GM12878 (cell line): ENCODE measurements at regions not wholly inside any gene's neighbourhood (a gene's known extent, or its start where the extent isn't known, plus 50 kb on each side); places are given as distances from the start of the nearest gene placed in this dataset.

Experiments
- ATAC-seq: fragments of 200-7000 bp; cut with Tn5 transposase; 3 replicates; pipeline ENCODE4 v1.9.1; 2020; ENCODE audit warnings: mild to moderate bottlenecking, moderate library complexity
- BruUV-seq: library from RNA; stranded (reverse); fragments of 400-500 nt; replicated peaks from 2 replicates; lab custom pipeline; 2021; lab: Mats Ljungman, UMichigan
- CTCF ChIA-PET: fragments of 300-600 bp; sonication (Branson Sonifier 250); formaldehyde crosslinking; extraction: SDS; loops from one replicate; lab custom pipeline; 2021; ENCODE audit warnings: inconsistent platforms; lab: Yijun Ruan, JAX
- POLR2A ChIA-PET: fragments of 350-600 bp; formaldehyde crosslinking; extraction: SDS; loops from one replicate; lab custom pipeline; 2021; ENCODE audit warnings: inconsistent platforms; lab: Charles Lee
- RAD21 ChIA-PET: fragments of 300-600 bp; sonication (Branson Sonifier 250); formaldehyde crosslinking; loops from one replicate; lab custom pipeline; 2023; ENCODE audit warnings: antibody characterized with exemption; ENCODE audit not compliant: unreplicated experiment; lab: Charles Lee
- SMC1A ChIA-PET: fragments of 300-600 bp; sonication (Branson Sonifier 250); formaldehyde crosslinking; loops from one replicate; lab custom pipeline; 2023; ENCODE audit not compliant: unreplicated experiment, uncharacterized antibody; lab: Charles Lee
- DNase-seq: peaks from one replicate; pipeline ENCODE4 v3.0.0-alpha.2; 2011; ENCODE audit warnings: low read depth, low spot score
- FAIRE-seq: peaks from 3 replicates; lab custom pipeline; 2011; peaks lifted over from hg19 to GRCh38; lab: Jason Lieb, UNC
- H2AFZ ChIP-seq: 2 replicates; pipeline ENCODE4 v1.6.0; 2011; ENCODE audit warnings: low read depth, low read length, control low read depth; ENCODE audit not compliant: control insufficient read depth
- H3K27ac ChIP-seq: 2 replicates; pipeline ENCODE4 v1.5.1; 2011; ENCODE audit warnings: control low read depth; ENCODE audit not compliant: control insufficient read depth, insufficient read depth
- H3K27me3 ChIP-seq, 2 experiments: replicated peaks in 1 of 2; 2 replicates each; pipeline versions ENCODE4 v1.6.0 to v1.6.1; 2011; ENCODE audit warnings: low read length in 1 of 2; ENCODE audit not compliant: control insufficient read depth in 2 of 2, insufficient read depth in 2 of 2
- H3K36me3 ChIP-seq, 2 experiments: 2 replicates each; pipeline ENCODE4 v1.5.1; 2011; ENCODE audit warnings: low read length in 1 of 2; ENCODE audit not compliant: control insufficient read depth in 2 of 2, insufficient read depth in 2 of 2
- H3K4me1 ChIP-seq: 2 replicates; pipeline ENCODE4 v1.6.1; 2011; ENCODE audit warnings: mild to moderate bottlenecking, low read length, moderate library complexity, mixed read lengths; ENCODE audit not compliant: control insufficient read depth, insufficient read depth
- H3K4me2 ChIP-seq: 2 replicates; pipeline ENCODE4 v1.6.0; 2011; ENCODE audit warnings: control low read depth; ENCODE audit not compliant: control insufficient read depth, insufficient read depth
- H3K4me3 ChIP-seq: fragments of 200-600 bp; sonication (generic); 2 replicates; pipeline ENCODE4 v1.5.1; 2016
- H3K79me2 ChIP-seq: 2 replicates; pipeline ENCODE4 v1.6.0; 2011; ENCODE audit warnings: low read length; ENCODE audit not compliant: control insufficient read depth, insufficient read depth
- H3K9ac ChIP-seq: 2 replicates; pipeline ENCODE4 v1.8.0; 2011; ENCODE audit warnings: low read length, control low read depth, mixed read lengths; ENCODE audit not compliant: control insufficient read depth, insufficient read depth
- H3K9me3 ChIP-seq: replicated peaks from 3 replicates; pipeline ENCODE4 v1.5.1; 2011; ENCODE audit warnings: mild to moderate bottlenecking, low read length; ENCODE audit not compliant: control insufficient read depth, insufficient read depth
- H4K20me1 ChIP-seq: 2 replicates; pipeline ENCODE4 v1.6.0; 2011; ENCODE audit not compliant: control insufficient read depth, insufficient read depth
- ATF2 ChIP-seq: IDR thresholded peaks from 2 replicates; pipeline ENCODE4 v1.6.1; 2012; ENCODE audit warnings: low read length, inconsistent platforms
- BRCA1 ChIP-seq: IDR thresholded peaks from 2 replicates; pipeline ENCODE4 v1.6.1; 2011; ENCODE audit warnings: low read depth, low read length, improper control_type of control experiment
- CBX3 ChIP-seq: fragments of 200-600 bp; sonication (generic); IDR thresholded peaks from 2 replicates; pipeline ENCODE4 v1.6.1; 2016; ENCODE audit warnings: low read depth, borderline replicate concordance
- EP300 ChIP-seq, 2 experiments: fragments of 150-350 bp in 1 of 2; IDR thresholded peaks; 2 replicates each; pipeline ENCODE4 v1.6.1; 2011 to 2012; ENCODE audit warnings: low read depth in 2 of 2, low read length in 2 of 2, borderline replicate concordance in 1 of 2, improper control_type of control experiment in 1 of 2, inconsistent platforms in 1 of 2; ENCODE audit not compliant: control insufficient read depth in 1 of 2
- ETV6 ChIP-seq, 2 experiments: fragments of 450-650 bp in 1 of 2; IDR thresholded peaks in 1 of 2; conservative IDR thresholded peaks in 1 of 2; 2 replicates each; pipeline ENCODE4 v1.6.1; 2014; ENCODE audit warnings: antibody characterized with exemption in 1 of 2, borderline replicate concordance in 1 of 2, low read depth in 1 of 2, mild to moderate bottlenecking in 1 of 2, moderate library complexity in 1 of 2
- FOXK2 ChIP-seq: fragments of 450-650 bp; IDR thresholded peaks from 2 replicates; pipeline ENCODE4 v1.6.1; 2017; ENCODE audit warnings: mild to moderate bottlenecking, moderate library complexity
- GABPA ChIP-seq: IDR thresholded peaks from 2 replicates; pipeline ENCODE4 v1.6.1; 2014; ENCODE audit warnings: antibody characterized with exemption, low read depth, mild to moderate bottlenecking, inconsistent platforms
- IRF3 ChIP-seq: fragments of 450-650 bp; IDR thresholded peaks from 2 replicates; pipeline ENCODE4 v1.6.1; 2014; ENCODE audit warnings: mild to moderate bottlenecking
- MLLT1 ChIP-seq: fragments of 450-650 bp; IDR thresholded peaks from 2 replicates; pipeline ENCODE4 v1.6.1; 2016; ENCODE audit warnings: mild to moderate bottlenecking
- POLR2AphosphoS5 ChIP-seq: IDR thresholded peaks from 2 replicates; pipeline ENCODE4 v1.6.1; 2011; ENCODE audit warnings: mild to moderate bottlenecking, low read length, inconsistent platforms
- RUNX3 ChIP-seq: IDR thresholded peaks from 2 replicates; pipeline ENCODE4 v1.6.1; 2012; ENCODE audit warnings: low read length, inconsistent platforms
- SIN3A ChIP-seq: IDR thresholded peaks from 2 replicates; pipeline ENCODE4 v1.6.1; 2012; ENCODE audit warnings: low read depth, low read length, improper control_type of control experiment
- SRF ChIP-seq, 2 experiments: IDR thresholded peaks; 2 replicates each; pipeline ENCODE4 v1.6.1; 2011; ENCODE audit warnings: low read depth in 2 of 2, low read length in 2 of 2, mild to moderate bottlenecking in 1 of 2, moderate library complexity in 1 of 2
- TBL1XR1 ChIP-seq: IDR thresholded peaks from 2 replicates; pipeline ENCODE4 v1.6.1; 2012; ENCODE audit warnings: low read depth, low read length, improper control_type of control experiment
- WGBS: methylation state at CpG from one replicate; pipeline ENCODE4 v1.1.6; 2016; ENCODE audit warnings: low lambda C conversion rate; ENCODE audit not compliant: insufficient replicate concordance, insufficient coverage; ENCODE audit errors: missing lambda C conversion rate; 5-methylcytosine and 5-hydroxymethylcytosine counted together
- in situ Hi-C: fragments of 300-500 bp; cut with MboI; formaldehyde crosslinking; loops from 9 replicates; pipeline ENCODE4 v1.14.3; 2018; ENCODE audit warnings: mixed read lengths
- intact Hi-C: fragments of 100-400 bp; cut with micrococcal nuclease; formaldehyde crosslinking; loops from one replicate; pipeline ENCODE4 v1.14.2; 2022; ENCODE audit not compliant: unreplicated experiment

GRCh38 chr2:183623227-183623626 lies 499.0 kb downstream of the NUP35 start:
- Histone ChIP-seq H3K4me1 (no peaks in the 10 kb centered on the region), H3K27me3 (no peaks in the 10 kb centered on the region), H3K9ac (no peak overlapping the region), H3K9me3 (no peaks in the 10 kb centered on the region), H3K36me3 (no peaks in the 10 kb centered on the region), H3K4me2 (no peak overlapping the region), H3K4me3 (no peak overlapping the region), H4K20me1 (no peaks in the 10 kb centered on the region), H3K27ac (no peak overlapping the region), H2AFZ (no peak overlapping the region), H3K79me2 (no peaks in the 10 kb centered on the region)
- ChIA-PET CTCF (no interaction called here), SMC1A (no interaction called here), POLR2A (no interaction called here), RAD21 (no interaction called here)
- intact Hi-C loops = no loop called here
- ATAC-seq (no peak), FAIRE-seq (no peak), DNase-seq (no peak)
- 0% methylated on average over 1 of the region's 1 CpG for WGBS
- in situ Hi-C loops = no loop called here
- no peak for TF ChIP-seq SIN3A
- no peak for TF ChIP-seq CBX3
- no peak for TF ChIP-seq FOXK2
- no TSS peak for BruUV-seq

- BruUV-seq = no TSS peak
- POLR2A ChIA-PET = no interaction called here
Observed at GRCh38 chr2:183630964-183631363, 506.7 kb downstream of the NUP35 start.

More at GRCh38 chr2:183630964-183631363, 506.7 kb downstream of the NUP35 start:
- Histone ChIP-seq H3K27me3 (no peaks in the 10 kb centered on the region), H3K27ac (no peak overlapping the region), H3K9ac (no peak overlapping the region), H3K4me2 (no peak overlapping the region), H4K20me1 (no peaks in the 10 kb centered on the region), H3K4me1 (no peaks in the 10 kb centered on the region), H3K9me3 (no peaks in the 10 kb centered on the region), H3K79me2 (no peaks in the 10 kb centered on the region), H3K4me3 (no peak overlapping the region), H2AFZ (no peak overlapping the region), H3K36me3 (no peaks in the 10 kb centered on the region)
- TF ChIP-seq IRF3 = no peak
- TF ChIP-seq SRF (IDR thresholded peaks at IDR 0.05; ENCODE audit: low read depth in 2 of 2, low read length in 2 of 2) = no peak
- TF ChIP-seq TBL1XR1 = no peak
- TF ChIP-seq MLLT1 = no peak
- TF ChIP-seq EP300 (IDR thresholded peaks at IDR 0.05; ENCODE audit: borderline replicate concordance in 1 of 2, control insufficient read depth in 1 of 2, low read depth in 2 of 2, low read length in 2 of 2) = no peak
- TF ChIP-seq GABPA = no peak
- no peak for TF ChIP-seq POLR2AphosphoS5
- no peak for TF ChIP-seq ETV6 (conservative IDR thresholded peaks at IDR 0.05 in 1 of 2, IDR thresholded peaks at IDR 0.05 in 1 of 2; ENCODE audit: borderline replicate concordance in 1 of 2, low read depth in 1 of 2)
- TF ChIP-seq ATF2 = no peak
- no peak for TF ChIP-seq RUNX3
- no peak for TF ChIP-seq BRCA1
- no peak for ATAC-seq
- CTCF ChIA-PET = no interaction called here
- SMC1A ChIA-PET = no interaction called here
- RAD21 ChIA-PET = interaction anchor here (2.1 kb wide), 1 partner anchor 382 kb away, joined by 5 read pairs; no protein-coding TSS in a partner anchor
- 0% methylated on average over 2 of the region's 2 CpGs for WGBS
- intact Hi-C loops (no loop called here), in situ Hi-C loops (no loop called here)
- no peak for FAIRE-seq
- no peak for DNase-seq
